ENCODE measurements at regions not wholly inside any gene's neighbourhood (a gene's known extent, or its start where the extent isn't known, plus 50 kb on each side); places are given as distances from the start of the nearest gene placed in this dataset.

GRCh38 chr12:19707948-19708409 lies 268.7 kb downstream of the AEBP2 start:
- in situ Hi-C loops (cut with HindIII; ENCODE audit: low sequenced_read_pairs): no loop called here

DNA sequence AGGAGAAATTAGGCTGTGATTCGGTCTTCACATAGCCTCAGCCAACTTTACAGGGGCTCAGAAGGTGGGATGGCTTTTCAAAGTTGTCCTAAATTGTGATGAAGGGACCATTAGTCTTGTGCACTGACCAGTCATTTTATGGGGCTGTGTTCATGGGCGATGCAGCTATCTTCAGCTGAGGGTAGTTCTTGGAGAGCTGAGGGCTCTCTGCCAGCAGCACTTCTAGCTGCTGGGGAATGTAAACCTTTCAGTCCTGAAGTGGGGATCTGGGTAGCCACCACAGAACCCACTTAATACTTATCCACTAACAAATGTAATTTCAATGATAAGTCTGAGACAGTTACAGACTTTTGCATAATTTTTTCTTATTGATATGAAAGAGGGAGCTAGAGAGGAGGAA lies 270.6 kb downstream of the AEBP2 start:
- in situ Hi-C loops (cut with HindIII; ENCODE audit: low sequenced_read_pairs): no loop called here

GRCh38 chr12:19710811-19711793 lies 271.8 kb downstream of the AEBP2 start:
- in situ Hi-C loops (cut with HindIII; ENCODE audit: low sequenced_read_pairs): no loop called here

GRCh38 chr12:19712041-19712440 lies 272.7 kb downstream of the AEBP2 start:
- in situ Hi-C loops (cut with HindIII; ENCODE audit: low sequenced_read_pairs): no loop called here

DNA sequence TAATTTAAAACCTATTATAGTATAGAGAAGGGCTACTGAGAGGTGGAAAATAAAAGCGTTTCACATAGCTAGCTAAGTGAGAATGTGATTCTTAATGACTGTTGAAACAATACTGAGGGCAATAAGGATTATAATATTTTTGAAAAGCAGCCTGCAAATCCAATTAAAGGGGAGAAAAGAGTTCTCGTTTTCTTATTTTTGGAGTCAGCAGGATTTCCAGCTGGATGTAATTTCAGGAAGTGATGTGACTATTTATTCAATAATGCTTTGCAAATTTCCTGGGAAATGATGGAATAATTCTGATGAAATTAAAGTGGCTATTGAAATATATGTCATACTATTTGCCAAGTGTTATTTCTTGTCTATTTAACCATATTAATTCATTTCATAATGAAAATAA lies 279.1 kb downstream of the AEBP2 start:
- in situ Hi-C loops (cut with HindIII; ENCODE audit: low sequenced_read_pairs): loop anchor here (5.0 kb wide), 1 partner anchor 66 kb away; no protein-coding TSS in a partner anchor

DNA sequence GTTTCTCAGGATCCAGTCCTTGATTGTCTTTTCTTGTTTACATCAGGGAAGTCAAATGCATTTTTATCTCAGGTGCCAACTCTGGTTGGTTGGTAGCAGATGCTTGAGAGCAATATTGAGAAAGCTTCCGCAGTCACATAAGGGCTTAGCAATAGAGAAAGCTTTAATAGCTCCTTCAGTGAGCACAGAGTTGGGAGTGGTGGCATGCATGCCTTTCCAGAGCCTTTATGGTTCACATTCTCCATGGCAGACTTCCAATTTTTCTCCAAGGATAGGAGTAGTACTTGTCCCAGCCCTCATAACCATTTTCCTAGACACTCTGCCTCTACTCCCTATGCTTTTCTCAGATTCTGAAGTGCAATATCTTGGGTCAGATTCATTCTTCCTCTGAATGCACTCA lies 280.4 kb downstream of the AEBP2 start:
- in situ Hi-C loops (cut with HindIII; ENCODE audit: low sequenced_read_pairs): loop anchor here (5.0 kb wide), 1 partner anchor 67 kb away; no protein-coding TSS in a partner anchor

GRCh38 chr12:19726122-19726521 lies 286.8 kb downstream of the AEBP2 start:
- in situ Hi-C loops (cut with HindIII; ENCODE audit: low sequenced_read_pairs): loop anchor here (25.0 kb wide), 1 partner anchor 636 kb away; the partner anchor contains the start of gene PDE3A

DNA sequence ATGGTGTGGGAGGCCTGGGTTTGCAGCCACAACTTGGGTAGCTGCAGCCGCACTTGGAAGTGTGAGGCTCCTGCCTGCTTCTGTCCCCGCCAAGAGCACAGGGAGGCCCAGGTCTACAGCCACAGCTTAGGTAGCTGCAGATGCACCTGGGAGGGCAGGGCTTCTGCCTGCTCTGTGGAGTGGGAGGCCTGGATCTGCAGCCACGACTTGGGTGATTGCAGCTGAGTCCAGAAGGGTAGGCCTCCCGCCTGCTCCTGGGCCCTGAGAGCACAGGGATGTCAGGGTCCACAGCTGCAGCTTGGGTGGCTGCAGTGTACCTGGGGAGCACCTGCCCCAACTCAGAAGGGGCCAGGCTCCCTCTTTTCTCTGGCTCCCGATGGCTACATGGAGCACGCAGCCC lies 287.3 kb downstream of the AEBP2 start:
- in situ Hi-C loops (cut with HindIII; ENCODE audit: low sequenced_read_pairs): loop anchor here (25.0 kb wide), 1 partner anchor 636 kb away; the partner anchor contains the start of gene PDE3A

GRCh38 chr12:19737019-19737418 lies 297.7 kb downstream of the AEBP2 start:
- in situ Hi-C loops (cut with HindIII; ENCODE audit: low sequenced_read_pairs): loop anchor here (25.0 kb wide), 1 partner anchor 625 kb away; the partner anchor contains the start of gene PDE3A

DNA sequence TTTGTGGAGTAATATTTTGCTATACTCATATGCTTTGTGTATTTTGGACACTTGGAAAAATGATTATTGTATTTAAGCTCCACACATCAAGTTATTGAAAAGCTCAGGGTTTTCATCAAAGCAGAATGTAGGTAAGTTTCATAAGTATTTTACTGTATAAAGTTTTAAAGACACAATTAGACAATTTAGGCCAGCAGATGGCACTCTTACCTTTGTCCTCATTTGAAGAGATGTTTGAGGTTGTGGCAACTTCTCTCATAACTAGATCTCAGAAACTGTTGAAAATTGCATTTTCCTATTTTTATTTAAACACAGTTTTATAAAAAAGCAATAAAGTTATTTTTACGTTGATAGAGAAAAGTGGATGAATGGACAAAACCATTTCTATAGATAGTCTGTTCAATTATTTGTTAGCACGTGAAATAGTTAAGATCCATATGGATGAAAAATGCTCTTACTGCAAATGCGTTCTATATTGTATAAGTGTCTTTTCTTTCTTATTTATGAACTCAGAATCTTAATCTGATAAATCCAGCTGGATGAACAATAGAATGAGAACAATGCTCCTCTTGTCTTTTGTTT lies 300.0 kb downstream of the AEBP2 start:
- in situ Hi-C loops (cut with HindIII; ENCODE audit: low sequenced_read_pairs): loop anchor here (25.0 kb wide), 1 partner anchor 623 kb away; the partner anchor contains the start of gene PDE3A

GRCh38 chr12:19740472-19741131 lies 301.3 kb downstream of the AEBP2 start:
- in situ Hi-C loops (cut with HindIII; ENCODE audit: low sequenced_read_pairs): loop anchor here (10.0 to 25.0 kb wide), 2 partner anchors 164 to 622 kb away; partner anchors contain the start of gene PDE3A

DNA sequence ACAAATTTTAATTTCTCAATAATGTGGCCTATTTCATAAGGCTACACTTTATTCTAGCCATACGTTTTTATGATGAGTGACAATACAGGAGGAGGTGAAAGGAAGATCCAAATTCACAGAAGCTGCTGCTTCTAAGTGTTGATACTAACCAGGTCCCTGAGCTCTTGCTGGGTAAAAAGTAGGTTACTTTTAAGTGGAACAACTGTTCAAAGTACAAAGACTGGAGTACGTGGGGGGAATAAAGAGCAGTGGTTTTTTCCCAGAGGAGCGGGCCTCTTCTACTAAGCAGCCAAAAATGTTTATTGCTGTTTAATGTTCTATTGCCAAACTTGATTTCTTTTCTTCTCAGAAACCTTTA lies 301.8 kb downstream of the AEBP2 start:
- in situ Hi-C loops (cut with HindIII; ENCODE audit: low sequenced_read_pairs): loop anchor here (10.0 to 25.0 kb wide), 2 partner anchors 164 to 621 kb away; partner anchors contain the start of gene PDE3A

- in situ Hi-C loops (cut with HindIII; ENCODE audit: low sequenced_read_pairs): loop anchor here (10.0 to 25.0 kb wide), 2 partner anchors 160 to 618 kb away; partner anchors contain the start of gene PDE3A
Measured at GRCh38 chr12:19744705-19745218, 305.5 kb downstream of the AEBP2 start.

GRCh38 chr12:19746471-19746870 lies 307.2 kb downstream of the AEBP2 start:
- in situ Hi-C loops (cut with HindIII; ENCODE audit: low sequenced_read_pairs): loop anchor here (10.0 to 25.0 kb wide), 2 partner anchors 158 to 616 kb away; partner anchors contain the start of gene PDE3A

GRCh38 chr12:19749906-19750574 lies 310.7 kb downstream of the AEBP2 start:
- in situ Hi-C loops (cut with HindIII; ENCODE audit: low sequenced_read_pairs): loop anchor here (10.0 to 25.0 kb wide), 2 partner anchors 155 to 612 kb away; partner anchors contain the start of gene PDE3A

DNA sequence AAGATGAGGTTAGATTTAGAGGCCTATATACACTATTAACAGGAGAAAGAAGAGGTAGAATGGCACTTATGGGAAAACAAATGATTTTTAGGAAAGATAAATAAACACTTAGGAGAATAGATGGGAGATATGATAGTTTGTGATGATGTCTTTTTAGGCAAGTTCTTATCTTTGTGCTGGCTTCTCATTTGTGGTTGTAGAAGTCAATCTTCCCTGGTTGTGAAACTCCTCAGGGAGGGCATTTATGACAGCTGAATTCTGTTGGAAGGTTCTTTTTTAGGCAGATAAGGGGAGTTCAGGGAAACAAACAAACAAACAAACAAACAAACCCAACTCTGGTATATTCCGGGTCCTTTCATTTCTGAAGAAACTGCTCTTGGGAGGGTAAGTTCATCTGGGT lies 311.8 kb downstream of the AEBP2 start:
- in situ Hi-C loops (cut with HindIII; ENCODE audit: low sequenced_read_pairs): no loop called here

- in situ Hi-C loops (cut with HindIII; ENCODE audit: low sequenced_read_pairs): no loop called here
Measured at GRCh38 chr12:19752712-19753111, 313.4 kb downstream of the AEBP2 start.

GRCh38 chr12:19755136-19755535 lies 315.8 kb downstream of the AEBP2 start:
- in situ Hi-C loops (cut with HindIII; ENCODE audit: low sequenced_read_pairs): no loop called here

DNA sequence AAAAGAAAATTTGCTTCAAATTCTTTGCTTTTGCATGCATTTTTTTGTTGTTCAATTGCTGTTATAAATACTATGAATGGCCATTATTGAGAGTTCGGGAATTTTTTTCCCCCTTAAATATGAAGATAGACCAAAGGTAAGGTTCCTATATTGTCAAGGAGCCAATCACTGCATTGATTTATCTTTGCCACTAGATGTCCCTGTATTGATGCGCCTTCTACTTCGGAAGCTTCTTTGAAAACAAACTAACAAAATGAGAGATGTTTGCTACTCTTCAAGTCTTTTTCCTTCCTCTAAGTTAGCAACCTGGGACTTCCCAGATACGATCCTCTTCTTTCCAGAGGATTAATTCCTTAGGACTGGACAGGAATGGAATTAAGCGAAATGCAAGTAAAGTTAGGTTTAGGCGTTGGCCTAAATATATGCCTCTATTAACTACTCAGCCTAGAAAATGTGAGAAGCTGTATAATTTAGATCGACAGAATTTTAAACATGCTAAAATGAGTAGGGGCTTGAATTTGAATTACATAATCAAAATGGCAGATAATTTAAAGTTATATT lies 318.1 kb downstream of the AEBP2 start:
- in situ Hi-C loops (cut with HindIII; ENCODE audit: low sequenced_read_pairs): no loop called here

- in situ Hi-C loops (cut with HindIII; ENCODE audit: low sequenced_read_pairs): no loop called here
Measured at GRCh38 chr12:19759227-19759626, 319.9 kb downstream of the AEBP2 start.
